ENCODE measurements at regions not wholly inside any gene's neighbourhood (a gene's known extent, or its start where the extent isn't known, plus 50 kb on each side); places are given as distances from the start of the nearest gene placed in this dataset.
A peak's percentile ranks its signal among the peaks of the same experiment; 100 is the strongest.
"Not testable (repeated sequence)": the region's sequence is repeated elsewhere in the genome, so short reads cannot be mapped to it uniquely, and the experiment has no call there.

DNA sequence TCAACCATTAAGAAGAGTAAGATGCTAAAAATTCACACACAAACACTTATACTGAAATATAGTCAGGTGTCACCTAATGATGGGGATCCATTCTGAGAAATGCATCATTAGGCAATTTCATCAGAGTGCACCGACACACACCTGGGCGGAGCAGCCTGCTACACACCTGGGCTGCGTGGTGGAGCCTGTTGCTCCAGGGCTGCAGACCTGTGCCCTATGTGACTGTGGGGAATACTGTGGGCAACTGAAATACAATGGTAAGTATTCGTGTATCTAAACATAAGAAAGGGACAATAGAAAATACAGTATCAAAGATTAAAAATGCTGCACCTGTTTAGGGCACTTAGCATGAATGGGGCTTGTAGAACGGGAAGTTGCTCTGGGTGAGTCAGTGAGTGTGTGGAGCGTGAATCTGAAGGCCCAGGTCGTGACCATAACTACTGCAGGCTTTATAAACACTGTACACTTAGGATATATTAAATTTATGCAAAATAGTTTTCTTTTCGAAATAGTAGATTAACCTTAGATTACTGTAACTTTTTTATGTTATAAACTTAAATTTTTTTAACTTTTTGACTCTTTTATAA, 124.4 kb upstream of the AFDN start:
- DNase-seq (ENCODE audit: low spot score) (peak; percentile 14), ATAC-seq (no peak)
- intact Hi-C loops (cut with DNase I) = loop anchor here (10.0 kb wide), 1 partner anchor 742 kb away; the partner anchor contains the start of gene SMOC2

DNA sequence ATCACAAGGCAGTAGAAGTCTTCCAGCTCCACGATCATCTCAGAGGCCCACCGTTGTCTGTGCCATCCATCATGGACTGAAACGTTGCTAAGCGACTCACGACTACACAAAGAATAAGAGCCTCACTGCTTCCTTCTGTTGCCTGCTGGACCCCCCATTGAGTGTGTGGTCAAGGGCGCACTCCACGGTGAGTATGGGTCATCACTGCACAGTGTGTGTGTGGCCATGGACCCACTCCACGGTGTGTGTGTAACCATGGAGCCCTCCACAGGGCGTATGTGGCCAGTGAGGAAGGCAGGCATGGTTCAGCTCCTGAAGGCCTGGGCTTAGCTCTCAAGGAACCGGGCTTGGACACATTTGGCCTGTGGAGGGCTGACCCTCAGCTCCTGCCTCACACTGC, 123.4 kb upstream of the AFDN start:
- intact Hi-C loops (cut with DNase I) = loop anchor here (10.0 kb wide), 1 partner anchor 741 kb away; the partner anchor contains the start of gene SMOC2
- no peak for DNase-seq (ENCODE audit: low spot score)
- ATAC-seq = no peak

DNA sequence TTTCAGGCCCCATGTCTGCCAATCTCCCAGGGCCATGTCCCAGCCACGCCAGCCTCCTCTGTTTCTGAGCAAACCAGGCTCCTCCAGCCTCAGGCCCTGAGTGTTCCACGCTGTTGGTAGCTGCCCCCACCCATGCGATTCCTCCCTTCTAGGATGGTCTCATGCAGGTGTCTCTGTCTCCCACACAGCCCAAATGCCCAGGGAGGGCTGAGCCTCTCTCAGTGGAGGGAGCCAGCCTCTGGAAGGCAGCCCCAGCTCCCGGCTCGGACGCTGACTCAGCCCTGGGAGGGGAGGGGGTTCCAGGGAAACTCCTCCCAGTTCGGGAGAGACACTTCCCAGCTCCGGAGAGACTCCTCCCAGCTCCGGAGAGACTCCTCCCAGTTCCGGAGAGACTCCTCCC, 122.9 kb upstream of the AFDN start:
- DNase-seq (ENCODE audit: low spot score) (no peak), ATAC-seq (no peak)
- intact Hi-C loops (cut with DNase I) = loop anchor here (10.0 kb wide), 1 partner anchor 741 kb away; the partner anchor contains the start of gene SMOC2

DNA sequence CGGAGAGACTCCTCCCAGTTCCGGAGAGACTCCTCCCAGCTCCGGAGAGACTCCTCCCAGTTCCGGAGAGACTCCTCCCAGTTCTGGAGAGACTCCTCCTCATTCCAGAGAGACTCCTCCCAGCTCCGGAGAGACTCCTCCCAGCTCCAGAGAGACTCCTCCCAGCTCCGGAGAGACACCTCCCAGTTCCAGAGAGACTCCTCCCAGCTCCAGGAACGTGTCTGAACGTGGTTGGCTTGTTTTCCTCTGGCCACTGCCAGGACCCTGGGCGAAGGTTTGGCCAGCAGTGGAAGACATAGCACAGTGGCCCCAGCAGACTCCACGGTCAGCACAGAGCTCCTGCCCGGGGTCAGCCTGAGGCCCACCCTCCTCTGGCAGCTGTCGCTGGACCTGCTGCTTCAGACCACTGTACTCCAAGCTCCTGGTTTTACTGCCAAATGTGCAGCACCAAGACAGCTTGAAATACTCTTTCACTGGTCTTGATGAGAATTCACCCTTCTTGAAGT, 122.3 kb upstream of the AFDN start:
- ATAC-seq = peak; percentile 69
- intact Hi-C loops (cut with DNase I) = loop anchor here (10.0 kb wide), 1 partner anchor 740 kb away; the partner anchor contains the start of gene SMOC2
- DNase-seq (ENCODE audit: low spot score) = no peak

DNA sequence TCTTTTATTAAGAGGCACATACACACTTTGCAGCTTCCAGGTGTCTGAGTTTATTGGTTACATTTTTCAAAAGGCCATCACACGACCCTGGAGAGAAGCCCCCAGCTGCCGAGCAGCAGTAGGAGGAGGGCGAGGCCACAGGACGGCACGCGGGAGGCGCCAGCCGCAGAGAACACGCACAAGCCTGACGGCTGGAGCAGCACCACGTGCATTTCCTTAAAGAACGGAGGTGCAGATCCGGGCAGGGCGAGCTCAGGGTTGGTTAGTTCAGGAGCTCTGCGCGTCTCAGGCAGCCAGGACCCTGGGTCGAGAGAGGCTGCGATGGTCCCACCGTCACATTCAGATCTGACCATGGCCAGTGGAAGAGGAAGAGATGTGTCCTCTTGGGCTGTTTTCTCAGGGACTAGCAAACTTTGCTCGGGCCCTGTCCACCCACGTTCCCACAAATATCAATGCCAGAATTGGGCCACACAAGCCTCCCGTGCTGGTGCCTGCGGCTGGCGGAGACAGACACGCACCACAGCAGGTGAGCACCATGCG, 121.4 kb upstream of the AFDN start:
- intact Hi-C loops (cut with DNase I) = loop anchor here (10.0 kb wide), 1 partner anchor 740 kb away; the partner anchor contains the start of gene SMOC2
- ATAC-seq (peak; percentile 21), DNase-seq (ENCODE audit: low spot score) (no peak)

DNA sequence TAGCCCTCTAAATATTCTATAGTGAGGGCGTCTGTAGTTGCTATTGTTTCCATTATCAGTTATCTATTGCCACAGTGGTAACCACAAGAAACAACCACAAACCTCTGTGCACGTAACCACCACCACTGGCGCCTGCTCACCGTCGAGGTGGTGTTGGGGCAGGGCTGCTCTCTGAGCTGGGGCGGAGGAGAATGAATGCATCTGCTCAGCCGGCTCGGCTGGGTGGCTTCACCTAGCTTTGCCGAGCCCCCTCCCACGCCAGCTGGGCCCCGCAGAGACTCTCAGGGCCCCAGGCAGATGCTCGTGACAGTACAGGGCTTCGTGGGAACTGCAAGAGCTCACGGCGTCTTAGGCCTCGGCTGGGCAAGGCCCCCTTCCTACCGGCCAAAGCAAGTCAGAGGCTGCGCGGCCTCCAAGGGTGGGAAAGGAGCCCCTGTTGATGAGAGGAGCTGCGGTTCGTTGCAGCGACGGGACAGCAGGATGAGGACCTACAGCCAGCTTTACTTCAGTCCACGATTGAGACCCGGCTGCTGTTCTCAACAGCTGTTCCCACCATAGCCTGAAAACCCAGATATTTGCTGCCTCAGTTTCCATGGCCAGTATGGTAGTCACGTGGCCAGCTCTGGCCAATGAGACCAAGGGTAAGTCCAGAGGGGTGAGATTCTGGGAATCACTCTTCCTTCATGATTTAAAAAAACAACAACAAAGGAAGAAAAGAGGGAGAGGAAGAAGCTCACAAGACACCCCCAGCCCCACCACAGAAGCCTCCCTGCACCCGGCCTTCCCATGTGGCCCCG, 120.2 kb upstream of the AFDN start:
- intact Hi-C loops (cut with DNase I) = loop anchor here (10.0 kb wide), 1 partner anchor 738 kb away; the partner anchor contains the start of gene SMOC2
- no peak for DNase-seq (ENCODE audit: low spot score)
- no peak for ATAC-seq

DNA sequence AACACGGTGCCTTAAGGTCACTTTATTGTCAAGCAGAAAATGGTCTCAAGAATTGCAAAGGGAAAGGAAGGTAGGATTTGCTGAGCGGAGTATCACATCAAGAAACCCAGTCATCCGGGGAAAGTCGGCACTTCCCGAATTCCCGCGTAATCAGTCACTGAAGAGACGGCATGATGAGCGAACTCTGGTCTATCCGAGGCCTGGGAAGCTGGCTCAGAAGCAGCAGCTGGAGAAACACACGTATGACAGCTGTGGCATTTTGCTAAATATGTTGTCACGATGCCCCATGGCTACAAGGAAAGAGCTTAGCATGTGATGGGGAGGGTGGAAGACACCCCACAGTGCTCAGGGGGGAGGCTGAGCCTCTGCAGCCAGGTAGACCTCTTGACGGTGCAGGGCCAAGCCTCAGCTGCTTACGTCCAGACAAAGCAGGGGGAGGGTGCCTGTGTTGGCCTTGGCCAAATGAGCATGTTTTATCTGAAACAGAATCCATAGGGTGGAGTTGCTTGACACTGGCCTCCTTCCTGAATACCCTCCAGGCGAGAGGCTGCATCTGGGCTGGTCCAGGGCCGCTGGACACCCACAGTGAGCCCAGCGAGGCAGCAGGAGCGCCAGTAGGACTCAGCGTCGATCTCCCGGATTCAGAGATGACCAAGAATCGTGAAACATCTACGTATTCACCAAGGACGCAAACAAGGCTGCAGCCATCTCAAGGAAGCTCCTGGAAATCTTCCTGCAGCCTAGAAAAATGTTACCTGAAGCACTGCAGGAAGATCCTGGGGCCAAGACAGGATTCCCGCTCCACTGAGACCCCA, 118.8 kb upstream of the AFDN start:
- DNase-seq (ENCODE audit: low spot score) (no peak), ATAC-seq (no peak)
- intact Hi-C loops (cut with DNase I) = loop anchor here (10.0 kb wide), 1 partner anchor 737 kb away; the partner anchor contains the start of gene SMOC2

DNA sequence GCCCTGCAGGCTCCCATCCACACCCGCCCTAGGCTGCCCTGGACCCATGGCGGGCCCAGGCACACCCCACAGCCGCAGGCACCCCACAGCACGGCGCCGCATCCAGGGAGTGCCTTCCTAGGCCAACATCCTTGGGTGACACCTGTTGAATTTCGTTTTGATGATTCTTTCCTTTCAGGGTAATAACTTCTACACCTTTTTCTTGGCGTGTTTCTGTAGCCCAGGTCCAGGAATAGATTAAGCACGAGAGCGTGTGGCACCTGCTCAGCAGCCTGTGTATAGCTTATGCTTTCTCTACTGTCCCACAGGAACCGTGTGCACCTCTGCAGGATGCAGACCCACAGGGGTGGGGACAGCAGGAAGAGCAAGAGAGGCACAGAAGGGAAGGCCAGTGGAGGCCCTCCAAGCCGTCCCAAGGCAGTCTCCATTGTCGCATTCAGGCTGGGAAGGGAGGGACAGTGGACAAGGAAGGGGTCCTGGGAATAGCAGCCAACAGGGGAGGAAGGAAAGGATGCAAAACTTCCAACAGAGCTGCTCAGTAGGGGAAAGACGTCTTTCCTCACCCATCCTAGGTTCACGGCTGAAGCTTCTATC, 118.1 kb upstream of the AFDN start:
- intact Hi-C loops (cut with DNase I) = loop anchor here (10.0 kb wide), 1 partner anchor 736 kb away; the partner anchor contains the start of gene SMOC2
- ATAC-seq = no peak
- no peak for DNase-seq (ENCODE audit: low spot score)

DNA sequence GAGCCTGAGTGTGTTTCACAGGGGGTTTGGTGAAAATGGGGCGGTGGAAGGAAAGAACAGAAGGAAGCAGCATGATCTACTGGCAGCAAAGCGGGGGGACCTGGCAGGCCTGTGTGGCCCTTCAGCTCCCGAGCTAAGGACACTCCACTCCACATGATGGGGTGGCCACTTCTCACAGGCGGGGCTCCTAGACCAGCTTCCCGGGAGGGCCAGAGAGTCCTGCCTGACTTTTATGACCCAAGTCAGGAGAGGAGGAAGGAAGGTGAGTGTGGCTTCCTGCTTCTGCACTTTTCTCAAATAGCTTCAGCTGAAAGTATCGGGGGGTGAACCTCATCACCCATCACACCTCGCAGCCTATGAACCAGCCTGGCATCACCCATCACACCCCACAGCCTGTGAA, 117.5 kb upstream of the AFDN start:
- intact Hi-C loops (cut with DNase I) = loop anchor here (10.0 kb wide), 1 partner anchor 736 kb away; the partner anchor contains the start of gene SMOC2
- DNase-seq (ENCODE audit: low spot score) (no peak), ATAC-seq (no peak)

DNA sequence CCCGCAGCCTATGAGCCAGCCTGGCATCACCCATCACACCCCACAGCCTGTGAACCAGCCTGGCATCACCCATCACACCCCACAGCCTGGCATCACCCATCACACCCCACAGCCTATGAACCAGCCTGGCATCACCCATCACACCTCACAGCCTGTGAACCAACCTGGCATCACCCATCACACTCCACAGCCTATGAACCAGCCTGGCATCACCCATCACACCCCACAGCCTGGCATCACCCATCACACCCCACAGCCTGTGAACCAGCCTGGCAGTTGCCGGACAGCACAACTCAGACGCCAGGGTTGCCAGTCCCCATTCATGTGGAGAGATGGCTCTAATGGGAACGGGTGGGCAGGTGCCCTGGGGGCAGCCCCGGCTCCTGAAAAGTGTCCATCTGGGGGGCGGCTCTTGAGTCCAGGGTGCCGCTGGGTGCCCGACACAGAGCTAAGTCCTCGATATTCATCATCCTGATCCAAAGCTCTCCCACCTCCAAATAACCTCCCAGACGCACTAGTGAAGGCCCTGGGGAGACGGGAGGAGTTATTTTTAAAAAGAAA, 116.9 kb upstream of the AFDN start:
- intact Hi-C loops (cut with DNase I) = loop anchor here (10.0 kb wide), 1 partner anchor 735 kb away; the partner anchor contains the start of gene SMOC2
- not testable (repeated sequence) for ATAC-seq; DNase-seq (ENCODE audit: low spot score)

DNA sequence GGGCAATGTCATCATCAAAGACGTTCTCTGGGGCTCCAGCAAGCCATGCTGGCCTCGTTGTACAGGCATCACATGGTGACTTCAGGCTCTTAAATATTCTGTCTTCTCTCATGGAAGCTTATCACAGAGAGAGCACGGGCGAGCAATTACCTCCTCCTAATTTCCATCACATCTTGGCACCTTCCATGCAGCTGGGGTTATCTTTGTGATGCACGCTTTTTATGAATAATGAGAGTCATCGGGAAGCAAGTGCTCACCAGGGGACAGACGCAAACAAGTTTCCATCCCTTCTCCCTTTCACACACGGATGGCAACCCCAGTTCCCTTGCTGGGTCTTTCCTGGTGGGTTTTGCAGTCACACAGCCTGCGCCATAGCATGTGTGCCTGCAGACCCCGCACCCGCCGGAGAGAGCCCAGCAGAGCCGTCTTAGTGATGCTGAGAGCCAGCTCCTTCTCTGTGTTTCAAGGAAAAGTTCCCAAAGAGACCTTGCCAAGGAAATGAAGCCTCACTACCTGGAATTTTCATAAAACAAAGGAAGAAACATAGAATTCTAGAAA, 116.3 kb upstream of the AFDN start:
- intact Hi-C loops (cut with DNase I) = no loop called here
- DNase-seq (ENCODE audit: low spot score) (no peak), ATAC-seq (no peak)

DNA sequence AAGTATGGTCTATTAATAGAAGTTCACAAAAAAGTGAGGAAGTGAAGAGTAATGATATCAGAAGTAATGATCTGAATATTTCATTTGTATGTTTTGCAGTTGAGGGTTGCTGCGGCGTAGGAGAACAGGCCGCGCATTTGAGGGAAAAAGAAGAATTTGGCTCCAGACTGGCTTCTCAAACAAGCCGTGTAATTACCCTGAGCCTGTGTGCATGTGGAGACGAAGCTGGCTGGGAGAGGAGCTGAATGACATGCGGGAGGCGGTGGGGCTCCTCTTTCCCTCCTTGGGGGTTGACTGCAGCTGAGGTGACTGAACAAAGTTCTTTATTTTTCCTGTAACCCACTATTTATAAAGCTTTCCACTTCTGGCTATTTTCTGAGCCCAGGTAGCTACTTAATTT, 115.5 kb upstream of the AFDN start:
- intact Hi-C loops (cut with DNase I) = no loop called here
- DNase-seq (ENCODE audit: low spot score) (no peak), ATAC-seq (no peak)

DNA sequence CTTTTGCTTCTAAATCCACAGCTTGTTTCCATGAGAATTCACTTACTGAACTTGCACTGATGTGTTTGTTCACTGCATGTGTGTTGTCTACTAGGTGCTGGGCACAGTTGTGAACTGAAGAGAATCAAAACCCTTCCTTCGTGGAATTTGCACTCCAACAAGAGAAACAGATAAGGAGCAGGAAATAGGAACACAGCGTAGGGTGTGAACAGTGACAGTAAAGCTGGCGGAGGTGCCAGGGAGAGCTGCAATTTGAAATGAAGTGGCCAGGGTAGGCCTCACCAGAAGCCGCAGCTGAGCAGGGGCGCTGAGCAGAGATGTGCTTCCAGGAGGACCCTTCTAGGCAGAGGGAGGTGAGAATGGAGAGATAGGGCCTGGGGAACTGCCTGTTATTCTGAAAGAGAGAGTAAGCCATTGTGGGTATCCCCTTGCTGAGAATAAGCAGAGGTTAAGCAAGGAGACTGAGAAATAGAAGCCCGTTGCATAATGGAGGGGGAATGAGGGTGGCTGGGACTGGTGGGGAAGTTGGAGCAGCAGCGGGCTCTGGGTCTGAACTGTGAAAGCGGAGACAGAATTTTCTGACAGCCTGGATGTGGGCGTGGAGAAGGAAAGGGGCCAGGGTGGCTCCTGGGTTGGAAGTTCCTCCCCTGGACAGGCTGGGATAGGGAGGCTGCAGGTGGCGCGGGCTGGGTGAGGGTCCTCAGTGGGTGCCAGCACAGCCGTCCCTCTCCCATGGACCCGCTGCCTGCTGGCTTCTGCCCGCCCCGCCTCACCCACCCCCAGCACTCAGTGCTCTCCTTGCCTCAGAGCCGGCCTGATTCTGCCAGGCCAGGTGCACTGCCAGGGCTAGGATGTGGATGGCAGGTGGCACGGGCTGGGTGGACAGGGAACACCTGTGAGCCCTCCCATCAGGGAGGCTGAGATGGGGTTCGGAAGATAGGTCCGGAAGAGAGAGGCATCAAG, 114.7 kb upstream of the AFDN start:
- ATAC-seq (peak; percentile 13), DNase-seq (ENCODE audit: low spot score) (no peak)
- intact Hi-C loops (cut with DNase I) = no loop called here

DNA sequence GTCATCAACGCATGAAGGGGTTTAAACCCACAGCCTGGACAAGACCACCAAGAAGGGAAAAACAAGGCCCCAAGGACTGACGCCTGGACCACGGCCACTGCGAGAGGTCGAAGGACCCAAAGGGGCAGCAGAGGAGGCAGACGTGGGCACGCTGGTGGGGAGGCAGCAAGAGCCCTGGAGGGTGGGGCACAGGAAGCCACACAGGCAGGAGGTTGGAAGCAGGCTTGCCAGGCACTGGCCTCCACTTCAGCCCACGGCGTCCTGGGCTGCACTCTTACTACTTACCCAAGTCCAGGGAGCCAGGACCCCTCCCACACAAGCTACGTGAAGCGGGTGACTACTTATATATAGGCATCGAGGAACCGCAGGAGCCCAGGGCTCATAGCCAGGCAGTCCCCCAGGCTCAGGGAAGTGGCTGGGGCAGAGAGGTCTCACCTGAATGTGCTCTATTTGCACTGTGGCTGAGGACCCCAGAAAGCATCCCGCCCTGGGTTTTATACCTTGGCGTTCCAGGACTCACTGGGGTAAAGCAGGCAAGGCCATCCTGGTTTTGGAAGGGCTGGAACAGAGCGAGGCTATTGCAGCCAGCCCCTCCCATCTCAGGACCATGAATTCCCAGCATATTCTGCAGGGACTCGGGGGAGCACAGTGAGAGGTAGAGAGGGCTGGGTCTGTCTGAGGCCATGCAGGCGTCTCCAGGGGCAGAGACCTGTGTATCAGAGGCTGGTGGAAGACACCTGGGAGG, 113.8 kb upstream of the AFDN start:
- DNase-seq (ENCODE audit: low spot score) = no peak
- intact Hi-C loops (cut with DNase I) = no loop called here
- ATAC-seq = no peak

DNA sequence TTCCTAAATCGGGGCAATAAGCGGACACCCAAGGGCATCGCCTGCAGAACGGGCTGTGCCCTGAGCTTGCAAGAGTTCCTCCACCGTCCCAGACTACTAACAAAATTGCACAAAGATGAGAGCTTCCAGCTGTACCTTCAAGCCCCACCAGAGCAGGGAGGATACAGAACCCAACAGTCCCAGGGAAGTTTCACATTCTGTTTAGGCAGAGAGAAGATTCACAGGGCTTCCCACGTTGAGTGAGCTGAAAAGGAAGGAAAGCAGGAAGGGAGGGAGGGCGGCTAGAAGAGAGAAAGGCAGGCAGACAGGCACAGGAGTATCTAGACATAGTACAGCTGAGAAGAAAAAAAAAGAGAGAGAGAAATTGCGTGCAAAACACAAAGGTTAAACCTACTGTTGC, 112.6 kb upstream of the AFDN start:
- intact Hi-C loops (cut with DNase I) = no loop called here
- no peak for DNase-seq (ENCODE audit: low spot score)
- ATAC-seq = peak; percentile 47

DNA sequence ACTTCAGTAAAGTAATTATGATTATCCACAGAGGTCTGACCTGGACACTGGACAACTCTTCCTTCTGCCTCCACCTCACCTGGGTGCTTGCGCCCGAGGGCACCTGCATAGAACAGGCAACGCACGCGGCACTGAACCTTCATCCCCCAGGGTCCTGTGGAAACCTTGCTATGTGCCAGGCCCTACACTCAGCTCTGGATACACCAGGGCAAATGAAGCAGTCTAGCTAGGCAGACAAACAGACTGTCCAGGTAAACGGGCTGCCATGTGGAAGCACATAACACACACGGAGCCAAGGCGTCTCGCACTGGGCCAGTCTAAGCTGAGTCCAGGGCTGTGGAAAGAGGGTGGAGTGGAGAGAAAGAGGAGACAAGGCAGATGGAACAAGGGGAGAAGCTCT, 109.3 kb upstream of the AFDN start:
- intact Hi-C loops (cut with DNase I) = no loop called here
- ATAC-seq (no peak), DNase-seq (ENCODE audit: low spot score) (no peak)
